HG03103 (cell line): ENCODE measurements at regions not wholly inside any gene's neighbourhood (a gene's known extent, or its start where the extent isn't known, plus 50 kb on each side); places are given as distances from the start of the nearest gene placed in this dataset.
"Not testable (repeated sequence)": the region's sequence is repeated elsewhere in the genome, so short reads cannot be mapped to it uniquely, and the experiment has no call there.

Experiments
- ATAC-seq: cut with Tn5 transposase; IDR thresholded peaks from one replicate; pipeline ENCODE4 v1.9.1; 2021; ENCODE audit warnings: low read depth; ENCODE audit not compliant: unreplicated experiment

DNA sequence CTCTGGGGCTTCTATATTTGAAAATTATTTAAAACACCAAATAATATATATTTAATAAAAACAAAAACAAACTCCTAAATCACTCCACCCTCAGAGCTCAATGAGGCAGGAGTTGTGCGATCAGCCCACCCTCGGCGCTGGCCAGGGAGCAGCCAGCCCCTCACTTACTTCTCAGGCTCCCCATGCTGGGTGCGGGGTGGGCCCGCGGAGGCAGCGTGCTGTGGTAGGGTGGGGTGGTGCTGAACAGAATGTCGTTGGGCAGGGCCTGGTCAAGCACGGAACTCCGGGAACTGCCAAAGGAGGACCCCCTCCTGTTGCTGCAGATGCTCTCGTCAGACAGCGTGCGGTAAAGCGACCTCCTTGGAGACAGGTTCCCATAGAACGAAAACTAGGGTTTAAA is 204.5 kb downstream of the SIPA1L2 start:
- no peak for ATAC-seq

DNA sequence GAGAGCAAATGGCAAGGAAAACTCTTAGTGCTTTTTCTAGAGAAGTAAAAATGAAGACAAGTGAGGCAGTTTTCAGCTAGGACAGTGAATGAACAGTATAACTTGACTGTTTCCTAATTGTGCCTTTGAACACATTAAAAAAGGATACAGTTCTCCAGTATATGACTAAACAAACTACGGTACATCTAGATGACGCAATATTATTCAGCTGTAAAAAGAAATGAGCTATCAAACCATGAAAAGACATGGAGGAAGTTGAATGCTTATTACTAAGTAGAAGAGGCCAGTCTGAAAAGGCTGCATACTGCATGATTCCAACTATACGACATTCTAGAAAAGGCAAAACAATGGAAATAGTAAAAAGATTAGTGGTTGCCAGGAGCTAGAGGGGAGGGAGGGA is 206.3 kb downstream of the SIPA1L2 start:
- no peak for ATAC-seq

DNA sequence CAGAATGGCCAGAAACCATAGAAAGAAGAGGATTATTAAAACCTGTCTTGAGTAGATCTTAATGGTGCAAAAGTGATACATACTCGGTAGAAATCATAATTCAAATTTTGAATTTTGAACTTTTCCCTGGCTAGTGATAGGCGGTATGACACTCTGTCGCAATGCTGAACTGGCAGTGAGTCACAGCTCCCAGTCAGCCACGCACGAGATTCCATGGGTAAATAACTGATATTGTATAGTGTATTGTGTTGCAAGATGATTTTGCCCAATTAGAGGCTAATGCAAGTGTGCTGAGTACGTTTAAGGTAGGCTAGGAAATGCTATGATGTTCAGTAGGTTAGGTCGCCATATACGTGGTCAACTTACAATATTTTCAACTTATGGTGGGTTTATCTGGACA is 207.0 kb downstream of the SIPA1L2 start:
- no peak for ATAC-seq

DNA sequence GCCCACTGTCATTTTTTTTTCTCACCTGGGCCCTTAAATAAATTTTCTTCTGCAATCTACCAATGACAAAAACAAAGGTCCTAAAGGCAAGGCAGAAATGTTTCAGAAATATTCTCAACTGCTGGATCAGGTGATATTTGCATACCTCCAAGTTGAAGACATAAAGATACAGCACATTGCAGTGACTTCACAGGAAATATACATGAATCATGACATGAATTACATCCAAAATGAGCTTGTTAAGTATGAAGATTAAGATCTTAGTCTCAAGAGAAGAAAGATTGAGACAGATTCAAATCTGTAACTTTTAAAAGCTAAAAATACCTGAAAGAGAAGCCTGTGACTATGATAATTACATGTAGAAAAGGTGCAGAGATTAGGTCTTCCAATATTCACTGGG is 207.8 kb downstream of the SIPA1L2 start:
- no peak for ATAC-seq

GRCh38 chr1:232421143-232421796 is 208.7 kb downstream of the SIPA1L2 start:
- no peak for ATAC-seq

DNA sequence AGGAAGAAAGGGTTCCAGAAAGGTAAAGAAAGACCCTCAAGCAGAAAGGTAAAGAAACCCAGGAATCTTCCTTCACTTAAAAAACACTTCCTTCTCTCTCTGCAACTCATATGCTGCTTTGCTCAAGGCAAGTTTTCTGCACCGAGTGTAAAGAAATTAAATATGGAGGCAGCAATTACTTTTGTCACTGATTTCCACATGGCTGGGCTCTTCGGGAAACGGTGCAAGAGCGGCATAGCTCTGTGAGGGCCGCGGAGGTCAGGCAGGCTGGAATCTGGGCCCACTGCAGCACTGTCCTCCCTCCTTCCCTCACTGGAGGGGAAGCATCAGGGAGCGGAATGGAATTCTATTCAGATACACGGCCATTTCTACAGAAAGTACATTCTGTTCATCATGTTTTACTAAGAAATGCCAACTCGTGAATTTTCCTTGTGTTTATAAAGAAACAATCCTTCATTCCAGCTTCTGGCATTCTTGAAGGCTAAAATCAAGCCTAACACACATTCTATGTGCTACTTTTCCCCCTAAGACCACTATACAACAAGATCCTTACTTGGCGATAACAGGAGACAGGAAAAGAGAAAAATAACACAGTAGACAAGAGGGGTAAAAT is 212.2 kb downstream of the SIPA1L2 start:
- no peak for ATAC-seq

GRCh38 chr1:232416026-232416568 is 213.8 kb downstream of the SIPA1L2 start:
- no peak for ATAC-seq

- not testable (repeated sequence) for ATAC-seq
These were observed 214.5 kb downstream of the SIPA1L2 start for GRCh38 chr1:232415481-232415880.

DNA sequence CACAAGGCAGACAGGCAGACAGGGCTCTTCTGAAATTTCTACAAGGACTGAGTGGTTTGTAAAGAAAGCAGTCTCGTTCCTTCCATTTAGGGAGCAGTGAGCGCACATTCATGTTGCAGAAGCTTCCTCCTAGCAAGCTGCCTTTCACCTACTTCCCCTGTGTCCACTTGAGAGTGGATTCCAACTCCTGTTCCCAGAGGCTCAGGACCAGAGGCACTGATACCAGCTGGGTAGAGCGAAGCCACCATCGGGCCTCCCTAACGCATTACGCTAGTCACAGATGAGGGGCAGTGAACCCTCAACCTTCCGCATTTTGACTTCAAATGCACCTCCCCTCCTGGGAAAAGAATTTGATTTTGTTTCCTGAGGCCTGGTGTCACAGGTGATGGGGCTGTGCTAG is 215.8 kb downstream of the SIPA1L2 start:
- ATAC-seq = no peak

- ATAC-seq = no peak
These were observed 216.3 kb downstream of the SIPA1L2 start for GRCh38 chr1:232413674-232414073.

DNA sequence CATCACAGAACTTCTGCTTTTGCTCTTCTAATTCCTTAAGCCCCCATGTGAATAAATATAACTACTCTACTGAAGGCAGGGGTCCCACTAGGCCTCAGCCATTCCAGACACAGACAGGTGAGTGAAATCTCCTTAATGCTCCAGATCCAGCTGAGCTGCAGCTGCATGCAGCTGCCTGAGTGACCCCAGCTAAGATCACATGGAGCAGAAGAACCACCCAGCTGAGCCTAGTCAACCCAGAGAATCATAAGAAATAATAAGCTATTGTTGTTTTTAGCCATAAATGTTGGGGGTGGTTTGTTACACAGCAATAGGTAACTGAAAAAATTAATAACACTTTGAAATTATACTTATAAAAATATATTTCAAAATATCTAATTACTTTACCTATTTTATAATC is 220.3 kb downstream of the SIPA1L2 start:
- ATAC-seq = no peak

DNA sequence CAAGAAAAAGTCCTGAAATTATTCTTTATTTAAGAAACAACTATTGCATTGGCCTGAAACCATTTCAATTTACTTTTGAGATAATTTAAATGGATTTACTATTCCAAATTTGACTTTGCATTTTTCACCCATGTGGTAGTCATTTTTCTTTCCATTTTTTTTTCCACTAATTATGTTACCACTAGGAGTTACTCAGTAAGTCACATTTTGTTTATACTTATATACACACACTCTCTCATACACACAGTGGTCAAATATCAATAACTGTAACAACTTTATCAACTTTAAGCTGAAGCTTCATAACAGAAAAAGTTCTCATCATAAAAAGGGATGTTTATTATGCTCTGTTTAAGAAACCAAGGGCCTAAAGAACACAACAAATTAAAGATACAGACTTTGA is 222.8 kb downstream of the SIPA1L2 start:
- ATAC-seq = no peak

GRCh38 chr1:232405781-232406180 is 224.2 kb downstream of the SIPA1L2 start:
- ATAC-seq = no peak

GRCh38 chr1:232404981-232405731 is 224.8 kb downstream of the SIPA1L2 start:
- ATAC-seq = no peak

- ATAC-seq = no peak
These were observed 225.7 kb downstream of the SIPA1L2 start for GRCh38 chr1:232404227-232404626.

- ATAC-seq = no peak
These were observed 226.8 kb downstream of the SIPA1L2 start for GRCh38 chr1:232403017-232403714.

DNA sequence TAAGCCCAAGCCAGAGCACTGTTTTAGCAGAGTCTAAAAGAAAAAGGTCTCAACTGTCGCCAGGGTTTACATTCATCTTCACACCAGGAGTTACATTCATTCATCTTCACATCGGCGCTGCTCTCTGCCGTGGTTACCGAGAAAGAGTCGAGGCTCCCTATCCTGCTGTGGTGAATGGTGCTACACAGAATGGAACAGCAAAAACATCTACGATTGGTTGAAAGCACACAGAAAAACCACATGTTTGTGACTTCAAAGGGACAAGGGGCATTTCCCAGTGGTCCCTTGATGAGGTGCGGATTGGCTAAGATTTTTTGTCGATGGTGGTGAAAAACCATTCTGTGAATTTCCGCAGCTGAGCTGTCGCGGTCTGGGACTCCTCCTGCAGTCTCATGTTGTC is 231.1 kb downstream of the SIPA1L2 start:
- no peak for ATAC-seq

GRCh38 chr1:232393444-232394146 is 236.3 kb downstream of the SIPA1L2 start:
- no peak for ATAC-seq

- ATAC-seq = no peak
These were observed 236.9 kb downstream of the SIPA1L2 start for GRCh38 chr1:232393010-232393409.

- ATAC-seq = no peak
These were observed 239.3 kb downstream of the SIPA1L2 start for GRCh38 chr1:232390590-232390989.
